C4-2B (cell line): ENCODE measurements at regions not wholly inside any gene's neighbourhood (a gene's known extent, or its start where the extent isn't known, plus 50 kb on each side); places are given as distances from the start of the nearest gene placed in this dataset.

Experiments used
- CTCF ChIP-seq: fragments of 450-650 bp; conservative IDR thresholded peaks from 2 replicates; pipeline ENCODE4 v1.5.1; 2017; ENCODE audit warnings: mild to moderate bottlenecking
- ZFX ChIP-seq: fragments of 450-650 bp; IDR thresholded peaks from 2 replicates; pipeline ENCODE4 v1.6.1; 2017

DNA sequence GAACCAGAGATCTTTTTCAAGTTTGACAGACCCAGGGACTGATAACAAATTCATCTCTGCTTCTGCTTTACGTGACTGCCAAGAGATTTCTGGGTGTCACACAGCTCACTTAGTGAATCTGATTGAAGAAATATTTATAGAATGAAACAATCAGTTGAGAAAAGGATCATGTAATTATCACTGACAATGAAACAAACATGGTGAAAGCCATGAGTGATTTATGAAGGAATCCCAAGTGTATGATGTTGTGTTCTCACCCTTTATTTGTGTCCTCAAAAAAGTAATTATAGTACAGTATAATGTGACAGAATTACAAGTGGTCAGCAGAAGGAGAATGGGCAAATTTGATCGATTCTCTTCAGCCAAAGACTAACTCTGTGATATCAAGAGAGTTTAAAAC is 177.3 kb downstream of the BMP4 start:
- no peak for TF ChIP-seq CTCF
- TF ChIP-seq ZFX, result no peak
